ENCODE measurements at regions not wholly inside any gene's neighbourhood (a gene's known extent, or its start where the extent isn't known, plus 50 kb on each side); places are given as distances from the start of the nearest gene placed in this dataset.

DNA sequence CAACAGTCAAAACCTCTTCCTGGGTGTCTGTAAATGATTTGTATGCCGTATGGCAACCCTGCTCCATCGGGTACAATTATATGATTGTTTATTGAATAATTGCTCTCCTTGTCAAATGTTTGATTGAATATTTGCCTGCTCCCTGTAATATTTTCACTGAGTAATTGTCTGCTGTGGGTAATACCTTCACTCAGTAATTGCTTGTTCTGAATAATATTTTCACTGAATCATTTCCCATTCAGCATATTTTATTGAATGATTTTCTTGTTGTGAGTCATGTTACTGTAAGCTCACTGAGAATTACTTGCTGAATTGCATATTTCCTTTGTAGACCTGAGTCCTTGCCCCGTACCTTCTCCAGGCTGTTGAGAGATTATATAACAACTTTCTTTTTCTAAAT, 535.2 kb downstream of the METTL4 start:
- DNase-seq (ENCODE audit: low spot score) = no peak

DNA sequence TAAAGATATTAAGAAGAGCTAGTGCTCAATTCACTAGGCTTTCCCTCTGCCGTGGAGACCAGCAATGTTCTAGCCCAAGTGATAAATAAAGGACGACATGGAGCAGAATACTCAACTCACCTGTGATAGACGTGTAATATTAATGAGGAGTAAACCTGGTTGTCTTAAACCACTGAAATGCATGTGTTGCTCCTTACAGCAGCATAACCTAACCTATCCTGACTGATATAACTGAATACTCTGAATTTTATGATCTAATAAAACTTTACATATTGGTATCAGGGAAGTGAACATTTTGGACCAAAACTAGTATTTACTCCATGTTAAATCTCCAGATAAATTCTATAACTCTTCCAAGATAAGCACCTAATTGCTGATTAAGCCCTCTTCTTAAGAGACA, 531.0 kb downstream of the METTL4 start:
- DNase-seq (ENCODE audit: low spot score) = no peak

DNA sequence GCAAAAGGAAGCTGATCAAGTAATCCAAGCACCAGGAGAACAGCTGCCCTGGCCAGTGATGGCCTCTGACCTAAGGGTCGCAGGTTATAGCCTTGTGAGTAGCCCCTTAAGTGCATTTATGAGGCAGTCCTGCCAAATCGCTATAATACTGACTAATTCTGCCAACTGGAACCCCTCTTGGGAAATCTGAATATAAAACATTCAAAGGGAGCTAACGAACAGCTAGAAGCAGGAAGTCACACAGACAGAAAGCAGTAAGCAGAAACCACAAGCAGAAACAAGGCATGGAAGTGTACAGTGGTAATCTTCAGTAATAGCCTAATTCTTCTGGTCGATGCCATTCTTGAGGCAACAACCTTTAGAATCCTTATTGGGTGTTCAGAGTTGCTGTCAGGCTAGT, 521.3 kb downstream of the METTL4 start:
- no peak for DNase-seq (ENCODE audit: low spot score)

DNA sequence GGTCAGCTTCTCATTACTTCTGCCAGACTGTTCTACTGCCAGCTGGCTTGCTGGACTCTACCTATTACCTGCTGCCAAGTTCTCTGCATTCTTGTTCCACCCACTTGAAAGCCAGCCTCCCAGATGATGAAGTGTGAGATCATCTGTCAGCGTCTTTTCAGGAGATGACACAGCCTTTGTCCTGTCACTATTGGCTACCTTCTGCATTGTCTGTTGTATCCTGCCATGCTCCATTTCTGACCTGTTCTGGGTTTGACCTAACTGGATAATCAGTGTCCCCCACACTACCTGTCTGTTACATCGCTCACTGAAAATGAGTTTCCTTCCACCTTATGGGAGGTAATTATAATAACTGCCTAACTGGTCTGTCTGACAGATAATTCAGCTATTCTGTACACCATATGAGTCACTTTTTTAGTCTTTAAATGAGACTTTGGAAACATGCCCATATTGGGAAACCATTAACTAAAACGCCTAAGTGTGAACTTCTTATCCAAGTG, 520.6 kb downstream of the METTL4 start:
- DNase-seq (ENCODE audit: low spot score) = no peak

DNA sequence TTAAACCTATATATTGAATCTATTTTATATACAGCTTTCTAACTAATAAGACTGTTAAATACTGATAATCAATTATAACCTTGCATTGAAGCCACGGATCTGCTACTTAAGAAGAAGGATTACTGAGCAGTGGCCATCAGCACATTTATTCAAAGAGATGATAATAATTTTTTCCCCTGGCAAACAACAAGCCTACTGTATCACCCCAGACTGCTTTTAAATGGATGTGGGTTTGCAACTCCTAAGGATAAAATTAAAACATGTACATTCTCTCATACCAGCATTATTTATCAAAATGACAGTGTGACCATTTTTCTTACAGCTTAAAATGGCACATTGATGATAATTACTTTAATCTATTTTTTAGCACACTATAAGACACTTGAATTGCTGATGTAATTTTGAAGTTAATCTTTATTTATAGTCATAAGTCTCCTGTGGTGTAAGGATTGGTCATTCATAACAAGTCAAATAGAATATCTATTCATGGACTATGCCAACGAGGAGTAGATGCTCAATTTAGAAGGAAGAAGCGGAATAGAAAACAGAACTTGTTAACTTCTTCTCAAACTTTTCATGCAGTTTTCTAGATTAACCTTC, 517.7 kb downstream of the METTL4 start:
- no peak for DNase-seq (ENCODE audit: low spot score)

DNA sequence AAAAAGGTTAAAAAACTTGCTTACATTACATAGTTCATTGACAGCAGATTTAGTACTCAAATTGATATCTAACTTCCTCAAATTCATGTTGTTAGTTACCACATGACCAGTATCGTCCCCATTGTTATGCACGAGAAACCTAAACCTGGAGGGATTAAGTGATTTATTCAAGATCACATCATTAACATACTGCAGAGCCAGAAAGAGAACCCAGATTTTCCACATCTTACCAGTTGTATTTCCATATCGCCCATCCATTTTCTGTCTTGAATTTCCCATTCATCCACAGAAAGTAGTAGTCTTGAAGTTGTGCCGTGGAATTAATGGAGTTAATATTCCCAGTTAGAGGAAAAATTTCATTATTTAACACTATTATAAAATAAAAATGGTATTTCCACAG, 512.0 kb downstream of the METTL4 start:
- DNase-seq (ENCODE audit: low spot score) = no peak

DNA sequence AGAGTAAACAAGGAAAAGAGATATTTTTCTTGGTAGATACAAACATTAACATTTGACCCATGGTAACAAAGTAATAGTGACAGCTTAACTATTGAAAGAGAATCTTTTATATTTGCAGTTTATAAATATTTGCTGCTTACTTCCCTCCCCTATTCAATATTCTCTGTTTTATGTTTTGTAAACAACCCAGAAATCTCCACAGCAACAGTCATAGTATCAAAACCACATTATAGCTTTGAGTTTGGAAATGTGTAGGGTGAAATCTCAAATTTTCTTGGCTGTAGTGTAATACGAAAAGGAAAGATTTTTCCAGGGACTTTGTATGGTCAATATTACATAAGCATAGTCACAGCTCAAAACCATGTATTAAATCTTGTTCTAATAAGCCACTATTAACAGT, 511.2 kb downstream of the METTL4 start:
- no peak for DNase-seq (ENCODE audit: low spot score)

DNA sequence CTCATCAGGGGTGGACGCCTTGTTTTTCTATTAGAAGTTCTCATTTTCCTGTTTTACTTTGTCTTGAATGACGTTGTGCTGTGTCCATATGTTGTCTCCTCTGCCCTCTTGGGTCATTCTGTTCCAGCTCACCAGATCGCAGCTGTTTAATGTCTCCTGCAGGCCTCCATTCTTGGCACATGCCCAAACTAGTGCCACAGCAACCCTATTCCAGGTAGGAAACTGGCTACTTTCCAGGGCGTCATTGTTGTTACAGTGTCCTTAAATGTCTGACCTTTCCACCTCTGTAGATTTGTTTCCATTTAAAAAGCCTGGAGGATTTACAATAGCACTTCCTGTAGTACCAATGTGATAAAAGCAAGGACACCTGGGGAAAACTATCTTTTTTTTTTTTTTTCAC, 500.7 kb downstream of the METTL4 start:
- no peak for DNase-seq (ENCODE audit: low spot score)

DNA sequence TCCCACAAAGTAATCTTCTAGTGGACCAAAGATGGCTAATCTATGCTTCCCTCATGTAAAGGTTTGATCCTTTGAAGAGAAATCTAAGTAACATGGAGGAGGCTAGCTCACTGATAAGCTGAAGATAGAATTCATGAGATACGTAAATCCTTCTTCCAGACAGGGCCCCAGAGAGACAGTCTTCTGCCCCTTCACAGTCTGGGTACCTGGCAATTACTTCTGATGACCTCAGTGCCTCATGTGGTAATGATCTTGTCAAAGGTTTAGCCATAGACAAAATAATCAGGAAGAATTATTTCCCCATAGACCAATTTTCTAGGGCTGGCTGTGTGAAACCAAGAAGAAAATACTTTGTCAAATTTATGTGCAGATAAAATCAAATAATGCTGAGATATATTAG, 495.8 kb downstream of the METTL4 start:
- no peak for DNase-seq (ENCODE audit: low spot score)

DNA sequence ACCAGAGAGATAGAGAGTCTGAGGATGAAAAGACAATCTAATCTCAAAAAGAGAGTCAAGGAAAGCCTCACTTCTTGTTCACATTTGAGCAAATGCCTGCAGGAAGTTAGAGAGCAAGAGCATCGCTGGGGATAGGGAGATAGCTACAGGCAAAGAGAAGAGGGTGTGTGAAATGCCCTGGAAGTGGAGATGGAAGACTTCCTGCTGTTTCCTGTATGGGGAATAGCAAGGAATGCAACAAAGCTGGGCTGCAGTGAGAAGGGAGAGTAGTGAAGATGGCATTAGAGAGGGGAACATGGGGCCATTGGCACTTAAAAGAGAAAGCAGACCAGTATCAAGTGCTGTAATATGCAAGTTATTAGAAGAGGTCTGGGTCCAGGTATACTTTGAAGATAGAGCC, 488.6 kb downstream of the METTL4 start:
- no peak for DNase-seq (ENCODE audit: low spot score)

DNA sequence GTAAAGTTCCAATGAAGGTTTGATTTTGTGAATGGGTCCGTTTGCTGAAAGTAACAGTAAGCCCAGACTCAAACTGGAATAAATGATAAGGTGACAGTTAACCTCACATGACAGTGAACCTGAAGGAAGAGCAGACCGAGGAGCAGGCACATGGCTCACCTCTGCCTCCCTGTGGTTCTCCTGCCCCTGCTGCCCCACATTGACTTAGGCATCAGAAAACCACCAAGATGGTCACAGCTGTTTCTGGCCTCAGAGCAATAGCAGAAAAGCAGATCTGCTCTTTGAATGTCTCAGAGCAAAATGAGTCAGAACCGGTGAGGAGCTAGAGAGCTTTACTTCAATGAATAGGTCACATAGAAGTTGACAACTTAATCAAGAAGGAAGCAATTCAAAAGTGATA, 487.6 kb downstream of the METTL4 start:
- DNase-seq (ENCODE audit: low spot score) = no peak

DNA sequence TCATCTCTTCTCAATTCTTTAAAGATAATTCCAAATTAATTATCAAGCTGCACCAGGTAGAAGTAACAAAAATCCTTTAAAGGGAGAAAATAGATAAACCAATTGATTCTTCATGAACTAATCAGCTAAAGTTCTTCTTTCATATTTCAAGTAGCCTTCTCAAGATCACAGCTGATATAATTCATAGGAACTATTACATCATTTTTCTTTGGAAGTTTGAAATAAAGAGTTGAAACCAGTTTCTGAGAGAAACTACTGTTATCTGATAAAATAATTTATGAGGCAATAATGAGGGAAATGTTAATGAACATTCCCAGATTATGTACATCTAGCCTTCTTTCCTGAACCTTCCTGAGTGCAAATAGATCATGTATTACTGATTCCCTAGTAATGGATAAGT, 484.9 kb downstream of the METTL4 start:
- DNase-seq (ENCODE audit: low spot score) = no peak

DNA sequence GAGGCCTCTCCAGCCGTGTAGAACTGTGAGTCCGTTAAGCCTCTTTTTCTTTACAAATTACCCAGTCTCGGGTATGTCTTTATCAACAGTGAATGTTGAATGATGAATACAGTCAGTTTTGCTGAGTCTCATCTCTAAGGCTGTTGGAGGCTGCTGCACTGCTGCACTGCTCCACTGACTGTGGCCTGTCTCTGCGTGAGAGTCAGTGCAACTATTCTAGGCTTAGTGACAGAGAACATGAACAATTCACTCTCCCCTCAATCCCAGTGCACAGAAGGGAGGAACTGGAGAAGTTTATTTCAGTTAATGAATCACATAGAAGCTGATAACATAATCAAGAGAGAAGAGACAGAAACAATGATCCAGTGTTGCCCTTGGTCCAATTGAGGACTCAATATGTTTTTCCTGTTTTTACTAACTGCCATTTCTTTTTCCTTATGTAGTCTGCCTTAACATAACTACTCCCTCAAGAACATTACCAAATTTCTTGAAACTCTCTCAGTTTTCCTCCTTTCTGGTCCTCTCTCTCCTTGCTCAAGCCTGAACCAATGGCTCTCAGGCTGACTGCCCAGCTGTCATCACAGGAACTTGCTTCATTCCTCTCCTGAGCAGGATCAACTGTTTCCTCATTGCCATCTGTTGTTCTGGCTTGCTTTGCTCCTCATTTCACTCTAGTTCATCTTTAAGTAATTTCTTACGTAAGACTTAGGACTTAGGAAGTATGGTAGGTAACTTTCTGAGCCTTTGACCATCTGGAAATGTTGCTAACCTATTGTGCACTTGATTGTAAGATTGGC, 483.2 kb downstream of the METTL4 start:
- no peak for DNase-seq (ENCODE audit: low spot score)

DNA sequence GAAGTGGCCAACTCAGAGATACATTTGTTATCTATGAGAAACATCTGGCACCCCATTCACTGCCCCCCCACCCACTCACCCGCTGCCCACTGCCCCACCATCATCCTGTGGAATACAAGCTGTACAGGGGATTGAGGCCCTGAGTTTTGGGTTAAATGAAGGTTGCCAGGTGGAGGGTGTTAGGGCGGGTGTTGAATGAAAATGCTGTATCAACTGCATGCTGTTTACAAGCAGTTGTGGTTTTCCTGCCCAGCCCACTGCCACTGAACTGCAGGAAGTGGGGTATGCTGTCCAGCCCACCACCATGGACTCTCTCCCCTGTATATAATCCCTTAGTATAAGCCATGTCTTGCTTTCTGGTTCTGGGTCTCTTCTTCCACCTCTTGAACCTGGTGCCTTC, 481.9 kb downstream of the METTL4 start:
- DNase-seq (ENCODE audit: low spot score) = no peak

DNA sequence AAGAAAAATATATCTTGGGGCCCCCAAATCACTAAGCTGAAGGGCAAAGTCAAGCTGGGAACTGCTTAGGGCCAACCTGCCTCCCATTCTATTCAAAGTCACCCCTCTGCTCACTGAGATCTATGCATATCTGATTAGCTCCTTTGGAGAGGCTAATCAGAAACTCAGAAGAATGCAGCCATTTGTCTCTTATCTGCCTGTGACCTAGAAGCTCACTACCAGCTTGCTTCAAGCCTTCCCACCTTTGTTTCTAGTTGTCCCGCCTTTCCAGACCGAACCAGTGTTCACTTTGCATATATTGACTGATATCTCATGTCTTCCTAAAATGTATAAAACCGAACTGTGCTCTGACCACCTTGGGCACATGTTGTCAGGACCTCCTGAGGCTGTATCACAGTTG, 479.4 kb downstream of the METTL4 start:
- DNase-seq (ENCODE audit: low spot score) = no peak

DNA sequence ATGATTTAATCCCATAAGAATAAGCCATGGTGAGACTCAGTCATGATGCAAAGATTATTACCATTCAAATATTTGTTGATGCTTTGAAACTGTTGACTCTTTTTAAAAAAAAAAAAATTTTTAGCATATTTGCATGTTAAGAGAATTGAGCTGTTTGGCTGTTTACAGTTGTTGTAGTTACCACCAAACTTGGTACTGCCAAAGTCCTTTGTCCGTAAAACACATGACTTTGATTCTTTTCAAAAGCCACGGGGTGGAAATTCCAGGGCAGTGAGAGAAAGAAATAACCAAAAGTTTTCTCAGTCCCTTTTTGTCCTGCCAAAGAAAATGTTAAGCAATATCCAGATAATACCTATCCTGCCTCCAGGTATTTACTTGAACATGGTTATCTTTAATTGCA, 474.8 kb downstream of the METTL4 start:
- DNase-seq (ENCODE audit: low spot score) = no peak

DNA sequence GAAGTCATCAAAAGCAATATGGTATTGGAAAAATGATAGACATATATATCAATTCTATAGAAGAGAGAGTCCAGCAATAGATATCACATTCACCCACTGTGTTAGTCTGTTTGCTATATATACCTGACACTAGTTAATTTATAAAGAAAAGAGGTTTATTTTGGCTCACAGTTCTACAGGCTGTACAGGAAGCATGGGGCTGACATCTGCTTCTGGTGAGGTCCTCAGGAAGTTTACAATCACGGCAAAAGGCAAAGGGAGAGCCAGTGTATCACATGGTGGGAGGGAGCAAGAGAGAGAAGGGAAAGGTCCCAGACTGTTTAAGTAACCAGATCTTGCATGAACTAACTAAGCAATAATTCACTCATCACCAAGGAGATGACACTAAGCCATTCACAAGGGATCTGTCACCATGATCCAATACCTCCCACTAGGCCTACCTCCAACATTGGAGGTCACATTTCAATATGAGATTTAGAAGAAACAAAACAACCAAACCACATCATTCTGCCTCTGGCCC, 470.6 kb downstream of the METTL4 start:
- DNase-seq (ENCODE audit: low spot score) = no peak

DNA sequence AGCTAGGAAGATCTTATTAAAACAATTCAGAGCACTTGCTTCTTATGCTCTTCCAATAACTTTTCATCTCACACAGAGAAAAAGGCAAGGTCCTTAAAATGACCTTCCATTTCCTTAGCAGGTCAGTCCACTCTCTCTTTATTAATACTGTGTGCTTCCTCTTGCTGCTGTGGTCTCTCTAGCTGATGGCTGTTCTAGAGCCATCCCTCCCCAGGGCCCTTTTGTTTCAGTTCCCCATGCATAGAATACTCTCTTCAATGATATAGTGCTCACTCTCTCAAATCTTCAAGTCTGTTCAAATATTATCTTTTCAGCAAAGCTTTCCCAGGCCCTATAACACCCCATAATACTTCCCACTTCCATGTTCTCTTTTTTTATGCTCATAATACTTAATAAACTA, 469.3 kb downstream of the METTL4 start:
- DNase-seq (ENCODE audit: low spot score) = no peak

DNA sequence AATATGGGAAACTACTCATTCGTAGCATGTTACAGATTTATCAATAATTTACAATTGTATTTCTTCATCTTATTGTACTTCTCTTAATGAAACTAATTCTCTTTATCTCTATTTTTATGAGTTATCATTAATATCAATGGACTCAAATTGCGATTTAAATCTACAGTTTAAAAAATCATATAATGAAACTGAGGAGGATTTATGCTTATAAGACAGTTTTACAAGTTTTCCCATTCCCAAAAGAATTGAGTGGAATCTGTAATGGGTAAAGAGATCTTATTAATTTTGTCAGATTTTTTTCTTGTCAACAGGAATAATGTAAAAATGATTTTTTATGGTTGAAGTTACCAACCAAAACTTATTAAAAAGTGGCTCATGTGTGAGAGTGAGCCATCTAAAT, 468.0 kb downstream of the METTL4 start:
- no peak for DNase-seq (ENCODE audit: low spot score)

DNA sequence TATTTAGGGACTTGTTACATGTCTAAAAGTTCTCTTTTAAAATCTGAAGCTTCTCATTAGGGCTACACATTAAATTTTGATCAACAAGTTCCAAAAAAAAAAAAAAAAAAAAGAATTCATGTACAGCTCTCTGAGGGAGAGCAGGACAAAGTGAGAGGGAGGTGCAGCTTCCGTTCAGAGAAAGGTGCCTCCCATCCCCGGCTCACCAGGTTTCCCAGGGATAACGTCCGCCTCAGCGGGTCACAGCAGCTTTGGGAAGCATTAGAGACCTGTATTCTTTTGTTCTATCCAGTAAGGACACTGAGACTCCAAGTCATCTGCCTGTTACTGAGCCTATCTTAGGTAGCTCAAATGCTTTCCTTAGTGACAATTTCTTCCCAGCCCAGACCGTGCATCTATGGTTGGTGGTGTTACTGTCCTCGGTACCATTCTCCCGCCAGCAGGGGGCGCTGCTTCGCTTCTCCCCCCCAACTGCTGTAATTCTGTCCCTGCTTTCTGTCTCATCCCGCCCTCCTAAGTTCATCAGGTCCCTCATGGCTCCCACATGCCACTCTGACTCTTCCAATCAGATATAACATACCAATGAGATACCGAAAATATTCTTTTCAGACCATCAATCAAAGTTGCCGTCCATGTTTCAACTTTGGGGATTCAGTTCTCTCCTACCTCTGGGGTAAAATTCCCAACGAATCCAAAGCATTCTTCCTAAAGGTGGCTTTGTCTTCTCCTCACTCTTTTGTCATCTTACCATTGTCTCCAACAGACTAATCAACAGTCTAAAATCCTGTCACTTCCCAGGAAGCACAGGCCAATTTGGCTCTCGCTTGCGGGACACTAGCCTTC, 466.5 kb downstream of the METTL4 start:
- peak; percentile 85 for DNase-seq (ENCODE audit: low spot score)

DNA sequence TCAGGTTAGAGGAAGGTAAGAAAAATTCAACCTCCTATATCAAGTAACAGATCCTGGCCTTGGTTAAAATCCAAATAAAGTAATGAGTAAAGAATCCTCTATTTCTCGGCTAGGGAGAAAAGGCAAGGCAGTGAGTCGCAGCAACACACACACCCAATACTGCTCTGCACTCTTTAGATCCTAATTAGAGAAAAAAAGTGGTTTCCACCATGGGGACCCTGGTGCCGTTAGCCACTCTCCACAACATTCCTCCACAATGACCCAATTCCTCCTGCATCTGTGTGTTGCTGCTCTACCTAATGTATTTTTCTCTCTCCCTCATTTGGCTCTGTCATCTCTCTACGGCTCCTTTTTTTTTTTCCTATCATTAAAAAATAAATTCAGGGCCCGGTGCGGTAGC, 462.7 kb downstream of the METTL4 start:
- peak; percentile 10 for DNase-seq (ENCODE audit: low spot score)

DNA sequence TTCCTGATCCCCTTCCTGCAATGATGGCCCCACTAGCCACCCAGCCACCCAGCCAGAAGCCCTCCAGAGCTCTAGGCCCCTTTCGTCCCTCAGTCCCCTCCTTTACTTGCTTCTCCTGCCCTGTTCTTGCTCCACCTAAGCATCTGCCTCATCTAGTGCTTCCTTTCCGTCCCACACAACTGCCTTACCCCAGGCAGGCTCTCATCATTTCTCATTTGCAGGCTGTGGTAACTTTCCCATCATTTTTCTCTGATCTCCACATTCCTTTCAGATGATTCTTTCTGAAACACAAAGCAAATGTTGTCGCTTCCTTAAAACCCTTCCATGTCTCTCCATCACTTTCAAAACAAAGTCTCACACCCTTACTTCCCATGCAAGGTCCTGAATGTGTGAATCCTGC, 459.8 kb downstream of the METTL4 start:
- peak; percentile 14 for DNase-seq (ENCODE audit: low spot score)

Measured in GM03348 (cell line).